ENCODE measurements at regions not wholly inside any gene's neighbourhood (a gene's known extent, or its start where the extent isn't known, plus 50 kb on each side); places are given as distances from the start of the nearest gene placed in this dataset.

- Histone ChIP-seq H3F3A (ENCODE audit: control insufficient read depth, insufficient read depth) (no peaks in the 10 kb centered on the region), H3K9me3 (ENCODE audit: control insufficient read depth, insufficient read depth, low read length) (no peaks in the 10 kb centered on the region), H3K36me3 (ENCODE audit: control insufficient read depth, low read length) (no peaks in the 10 kb centered on the region), H3K4me1 (ENCODE audit: control insufficient read depth, low read length) (no peaks in the 10 kb centered on the region), H3K9me2 (replicated peaks; ENCODE audit: control insufficient read depth, low read length) (no peaks in the 10 kb centered on the region), H3K4me2 (ENCODE audit: low read length) (no peak overlapping the region), H3K27ac (ENCODE audit: low read depth, low read length) (no peak overlapping the region), H3K4me3 (ENCODE audit: low read length) (no peak overlapping the region), H3K27me3 (ENCODE audit: control insufficient read depth, low read length) (no peaks in the 10 kb centered on the region), H4K20me1 (ENCODE audit: control insufficient read depth, insufficient read depth, low read depth, low read length) (no peaks in the 10 kb centered on the region), H3K79me2 (ENCODE audit: control insufficient read depth, low read length) (no peaks in the 10 kb centered on the region)
- TF ChIP-seq EZH2phosphoT487 (IDR thresholded peaks at IDR 0.05; ENCODE audit: borderline replicate concordance, low read length) (no peak), CTCF (IDR thresholded peaks at IDR 0.05; ENCODE audit: low read depth, low read length, poor library complexity, severe bottlenecking) (no peak)
These were observed 275.9 kb upstream of the TBL1XR1 start for GRCh38 chr3:177473184-177473583.

GRCh38 chr3:177473903-177474302, 276.6 kb upstream of the TBL1XR1 start:
- no peaks in the 10 kb centered on the region for H3K4me1 ChIP-seq (ENCODE audit: control insufficient read depth, low read length)
- no peak for TF ChIP-seq EZH2phosphoT487 (IDR thresholded peaks at IDR 0.05; ENCODE audit: borderline replicate concordance, low read length)
- no peak for TF ChIP-seq CTCF (IDR thresholded peaks at IDR 0.05; ENCODE audit: low read depth, low read length, poor library complexity, severe bottlenecking)
- no peaks in the 10 kb centered on the region for H3K79me2 ChIP-seq (ENCODE audit: control insufficient read depth, low read length)
- H3K4me2 ChIP-seq (ENCODE audit: low read length) = no peak overlapping the region
- H3F3A ChIP-seq (ENCODE audit: control insufficient read depth, insufficient read depth) = no peaks in the 10 kb centered on the region
- no peak overlapping the region for H3K27ac ChIP-seq (ENCODE audit: low read depth, low read length)
- no peaks in the 10 kb centered on the region for H3K9me3 ChIP-seq (ENCODE audit: control insufficient read depth, insufficient read depth, low read length)
- H4K20me1 ChIP-seq (ENCODE audit: control insufficient read depth, insufficient read depth, low read depth, low read length) = no peaks in the 10 kb centered on the region
- H3K27me3 ChIP-seq (ENCODE audit: control insufficient read depth, low read length) = no peaks in the 10 kb centered on the region
- no peak overlapping the region for H3K4me3 ChIP-seq (ENCODE audit: low read length)
- no peaks in the 10 kb centered on the region for H3K36me3 ChIP-seq (ENCODE audit: control insufficient read depth, low read length)
- no peaks in the 10 kb centered on the region for H3K9me2 ChIP-seq (replicated peaks; ENCODE audit: control insufficient read depth, low read length)

- no peaks in the 10 kb centered on the region for H3K9me2 ChIP-seq (replicated peaks; ENCODE audit: control insufficient read depth, low read length)
- H3K79me2 ChIP-seq (ENCODE audit: control insufficient read depth, low read length) = no peaks in the 10 kb centered on the region
- H3K9me3 ChIP-seq (ENCODE audit: control insufficient read depth, insufficient read depth, low read length) = no peaks in the 10 kb centered on the region
- H3K36me3 ChIP-seq (ENCODE audit: control insufficient read depth, low read length) = no peaks in the 10 kb centered on the region
- H3K4me2 ChIP-seq (ENCODE audit: low read length) = no peak overlapping the region
- no peaks in the 10 kb centered on the region for H3K27me3 ChIP-seq (ENCODE audit: control insufficient read depth, low read length)
- H4K20me1 ChIP-seq (ENCODE audit: control insufficient read depth, insufficient read depth, low read depth, low read length) = no peaks in the 10 kb centered on the region
- no peaks in the 10 kb centered on the region for H3F3A ChIP-seq (ENCODE audit: control insufficient read depth, insufficient read depth)
- TF ChIP-seq EZH2phosphoT487 (IDR thresholded peaks at IDR 0.05; ENCODE audit: borderline replicate concordance, low read length) (no peak), CTCF (IDR thresholded peaks at IDR 0.05; ENCODE audit: low read depth, low read length, poor library complexity, severe bottlenecking) (no peak)
- H3K4me1 ChIP-seq (ENCODE audit: control insufficient read depth, low read length) = no peaks in the 10 kb centered on the region
- H3K27ac ChIP-seq (ENCODE audit: low read depth, low read length) = no peak overlapping the region
- H3K4me3 ChIP-seq (ENCODE audit: low read length) = no peak overlapping the region
These were observed 277.5 kb upstream of the TBL1XR1 start for GRCh38 chr3:177474652-177475355.
